ENCODE measurements at regions not wholly inside any gene's neighbourhood (a gene's known extent, or its start where the extent isn't known, plus 50 kb on each side); places are given as distances from the start of the nearest gene placed in this dataset.
A peak's percentile ranks its signal among the peaks of the same experiment; 100 is the strongest.

DNA sequence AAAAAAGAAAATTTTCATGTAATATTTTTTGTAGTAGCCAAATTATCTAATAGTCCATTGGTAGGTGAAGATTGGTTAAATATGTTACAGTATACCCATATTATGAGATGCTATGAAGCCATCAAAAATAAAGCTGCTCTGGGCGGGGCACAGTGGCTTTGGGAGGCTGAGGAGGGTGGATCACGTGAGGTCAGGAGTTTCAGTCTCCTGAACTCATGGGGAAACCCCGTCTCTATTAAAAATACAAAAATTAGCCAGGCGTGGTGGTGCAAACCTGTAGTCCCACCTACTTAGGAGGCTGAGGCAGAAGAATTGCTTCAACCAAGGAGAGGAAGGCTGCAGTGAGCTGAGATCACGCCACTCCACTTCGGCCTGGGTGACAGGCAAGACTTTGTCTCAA, 360.5 kb downstream of the KIF16B start:
- WGBS, 2 donors, result 90 to 92% methylated on average over 6 of the region's 6 CpGs
- ATAC-seq (ENCODE audit: low FRiP score in 2 of 2), result no peak
- no peak for TF ChIP-seq POLR2A (IDR thresholded peaks at IDR 0.05)
- TF ChIP-seq POLR2AphosphoS5 (IDR thresholded peaks at IDR 0.05), result no peak
- TF ChIP-seq, protein P1, sequence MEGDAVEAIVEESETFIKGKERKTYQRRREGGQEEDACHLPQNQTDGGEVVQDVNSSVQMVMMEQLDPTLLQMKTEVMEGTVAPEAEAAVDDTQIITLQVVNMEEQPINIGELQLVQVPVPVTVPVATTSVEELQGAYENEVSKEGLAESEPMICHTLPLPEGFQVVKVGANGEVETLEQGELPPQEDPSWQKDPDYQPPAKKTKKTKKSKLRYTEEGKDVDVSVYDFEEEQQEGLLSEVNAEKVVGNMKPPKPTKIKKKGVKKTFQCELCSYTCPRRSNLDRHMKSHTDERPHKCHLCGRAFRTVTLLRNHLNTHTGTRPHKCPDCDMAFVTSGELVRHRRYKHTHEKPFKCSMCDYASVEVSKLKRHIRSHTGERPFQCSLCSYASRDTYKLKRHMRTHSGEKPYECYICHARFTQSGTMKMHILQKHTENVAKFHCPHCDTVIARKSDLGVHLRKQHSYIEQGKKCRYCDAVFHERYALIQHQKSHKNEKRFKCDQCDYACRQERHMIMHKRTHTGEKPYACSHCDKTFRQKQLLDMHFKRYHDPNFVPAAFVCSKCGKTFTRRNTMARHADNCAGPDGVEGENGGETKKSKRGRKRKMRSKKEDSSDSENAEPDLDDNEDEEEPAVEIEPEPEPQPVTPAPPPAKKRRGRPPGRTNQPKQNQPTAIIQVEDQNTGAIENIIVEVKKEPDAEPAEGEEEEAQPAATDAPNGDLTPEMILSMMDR (IDR thresholded peaks at IDR 0.05), result no peak
- no peak for TF ChIP-seq EP300 (IDR thresholded peaks at IDR 0.05)

DNA sequence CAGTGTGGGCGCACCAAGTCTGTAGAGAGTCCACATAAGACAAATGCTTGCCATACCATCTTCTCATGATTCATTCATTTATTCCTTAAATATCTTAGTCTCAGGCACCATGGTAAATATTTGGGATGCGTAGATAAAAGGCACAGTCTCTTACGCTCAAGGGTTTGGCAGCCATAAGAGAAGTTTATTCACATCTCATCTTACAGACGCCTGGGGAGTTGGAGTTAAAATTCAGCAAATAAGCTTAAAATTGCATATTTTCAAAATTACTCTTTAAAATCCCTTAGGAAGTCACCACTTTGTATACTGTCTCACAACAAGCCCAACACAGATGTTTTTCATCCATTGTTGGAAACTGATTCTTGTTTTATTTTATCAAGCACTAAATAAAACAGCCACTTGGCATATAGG, 363.3 kb downstream of the KIF16B start:
- Histone ChIP-seq H3K9me3 (no peaks in the 10 kb centered on the region), H3K27ac (no peak overlapping the region), H3K4me3 (no peak overlapping the region), H3K36me3 (no peaks in the 10 kb centered on the region), H3K4me1 (no peaks in the 10 kb centered on the region), H3K27me3 (no peaks in the 10 kb centered on the region)
- 76 to 89% methylated on average over 4 of the region's 4 CpGs for WGBS, 2 donors
- ATAC-seq (ENCODE audit: low FRiP score in 2 of 2), result no peak
- TF ChIP-seq POLR2A (IDR thresholded peaks at IDR 0.05), result no peak
- TF ChIP-seq, protein P1 (IDR thresholded peaks at IDR 0.05), result no peak
- TF ChIP-seq EP300 (IDR thresholded peaks at IDR 0.05), result no peak
- no peak for DNase-seq

More for the DNA sequence above, 360.5 kb downstream of the KIF16B start:
- no peak for DNase-seq
- Histone ChIP-seq H3K4me3 (no peak overlapping the region), H3K36me3 (no peaks in the 10 kb centered on the region), H3K27ac (no peak overlapping the region), H3K9me3 (no peaks in the 10 kb centered on the region), H3K27me3 (no peaks in the 10 kb centered on the region), H3K4me1 (no peaks in the 10 kb centered on the region)

DNA sequence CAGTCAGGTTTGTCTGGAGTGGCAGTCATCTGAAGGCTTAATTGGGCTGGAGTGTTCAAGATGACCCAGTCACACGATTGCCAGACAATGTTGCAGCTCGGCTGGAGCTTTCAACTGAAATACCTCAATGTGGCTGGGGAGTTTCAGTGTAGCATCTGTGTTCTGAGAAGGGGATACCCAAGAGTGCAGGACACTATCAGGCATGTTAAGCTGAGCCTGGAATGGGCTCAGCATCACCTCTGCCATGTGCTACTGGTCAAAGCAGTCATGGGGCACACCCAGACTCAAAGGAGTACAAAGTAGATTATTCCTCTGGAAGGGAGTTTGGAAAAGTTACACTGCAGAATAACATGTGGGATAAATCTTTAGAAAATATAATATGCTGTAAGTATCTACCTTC, 363.9 kb downstream of the KIF16B start:
- Histone ChIP-seq H3K4me1 (no peaks in the 10 kb centered on the region), H3K9me3 (no peaks in the 10 kb centered on the region), H3K27me3 (no peaks in the 10 kb centered on the region), H3K4me3 (no peak overlapping the region), H3K27ac (no peak overlapping the region), H3K36me3 (no peaks in the 10 kb centered on the region)
- 72 to 100% methylated on average over 2 of the region's 2 CpGs for WGBS, 2 donors
- peak in 1 of 2 donors; percentile 62 for ATAC-seq (ENCODE audit: low FRiP score in 2 of 2)
- DNase-seq, result no peak
- no peak for TF ChIP-seq EP300 (IDR thresholded peaks at IDR 0.05)
- TF ChIP-seq, protein P1 (IDR thresholded peaks at IDR 0.05), result no peak
- no peak for TF ChIP-seq POLR2AphosphoS5 (IDR thresholded peaks at IDR 0.05)
- no peak for TF ChIP-seq POLR2A (IDR thresholded peaks at IDR 0.05)

DNA sequence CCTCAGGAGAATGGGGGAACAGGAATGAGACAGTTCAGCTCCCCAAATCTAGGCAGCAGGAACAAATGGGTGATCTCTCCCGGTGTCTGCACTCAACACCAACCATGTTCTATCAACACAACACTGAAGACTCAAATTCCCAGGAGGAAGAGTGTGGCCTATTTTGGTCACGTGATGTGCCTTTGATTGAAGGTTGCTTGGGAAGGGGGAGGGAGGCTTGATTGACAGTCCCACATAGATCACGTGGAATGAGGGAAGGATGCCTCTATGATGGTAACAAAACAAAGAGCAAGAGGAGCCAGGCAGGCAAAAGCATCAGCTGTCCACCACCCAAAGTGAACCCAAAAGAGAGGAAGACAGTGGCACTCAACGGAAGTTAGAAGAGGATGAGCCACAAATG, 364.8 kb downstream of the KIF16B start:
- ATAC-seq (ENCODE audit: low FRiP score in 2 of 2) (no peak), DNase-seq (no peak)
- H3K9me3 ChIP-seq, result no peaks in the 10 kb centered on the region
- H3K27ac ChIP-seq, result no peak overlapping the region
- WGBS, 2 donors, result 80 to 92% methylated on average over 4 of the region's 4 CpGs
- H3K4me3 ChIP-seq, result no peak overlapping the region
- TF ChIP-seq, protein P1 (IDR thresholded peaks at IDR 0.05), result no peak
- TF ChIP-seq POLR2AphosphoS5 (IDR thresholded peaks at IDR 0.05), result no peak
- no peak for TF ChIP-seq POLR2A (IDR thresholded peaks at IDR 0.05)
- TF ChIP-seq EP300 (IDR thresholded peaks at IDR 0.05), result no peak
- H3K27me3 ChIP-seq, result no peaks in the 10 kb centered on the region
- H3K4me1 ChIP-seq, result no peaks in the 10 kb centered on the region
- H3K36me3 ChIP-seq, result no peaks in the 10 kb centered on the region

DNA sequence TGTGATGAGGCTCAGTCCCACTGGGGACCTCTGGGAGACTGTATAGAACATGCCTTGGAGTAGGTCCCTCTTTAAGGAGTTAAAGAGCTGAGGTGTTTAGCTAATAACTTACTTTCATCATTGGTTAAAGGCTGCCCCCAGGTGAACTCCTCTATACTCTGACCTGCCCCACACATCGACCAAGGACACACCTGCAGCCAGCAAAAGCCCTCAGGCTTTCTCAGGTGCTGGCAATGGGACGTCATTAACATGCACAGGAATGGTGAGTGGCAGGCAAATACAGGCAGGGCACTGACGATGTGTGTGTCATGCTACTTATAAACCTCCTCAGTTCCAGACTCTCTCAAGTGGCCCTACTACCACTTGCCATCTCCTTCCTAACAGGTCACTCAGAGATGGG, 366.4 kb downstream of the KIF16B start:
- Histone ChIP-seq H3K36me3 (no peaks in the 10 kb centered on the region), H3K9me3 (no peaks in the 10 kb centered on the region), H3K4me1 (no peaks in the 10 kb centered on the region), H3K4me3 (no peak overlapping the region), H3K27ac (no peak overlapping the region), H3K27me3 (no peaks in the 10 kb centered on the region)
- ATAC-seq (ENCODE audit: low FRiP score in 2 of 2) (peak; percentile 3 to 89), DNase-seq (peak in 1 of 2 donors; percentile 60)
- no peak for TF ChIP-seq POLR2A (IDR thresholded peaks at IDR 0.05)
- TF ChIP-seq EP300 (IDR thresholded peaks at IDR 0.05), result no peak
- TF ChIP-seq, protein P1 (IDR thresholded peaks at IDR 0.05), result no peak
- no peak for TF ChIP-seq POLR2AphosphoS5 (IDR thresholded peaks at IDR 0.05)
- 49 to 58% methylated on average over 3 of the region's 3 CpGs for WGBS, 2 donors

All from upper lobe of left lung (tissue), 6 donors.